ENCODE measurements at regions not wholly inside any gene's neighbourhood (a gene's known extent, or its start where the extent isn't known, plus 50 kb on each side); places are given as distances from the start of the nearest gene placed in this dataset.

GRCh38 chr5:72013766-72014624 lies 93.3 kb upstream of the MAP1B start:
- Mint-ChIP-seq H3K9me3 (no peaks in the 10 kb centered on the region), H3K27ac (no peak overlapping the region), H3K4me1 (peaks cover 0 to 11% (median 3%) of the 10 kb centered on the region in 4 donors), H3K4me3 (no peak overlapping the region), H3K36me3 (no peaks in the 10 kb centered on the region), H3K27me3 (peaks cover 11% of the 10 kb centered on the region)
- no peaks in the 10 kb centered on the region for H3K36me3 ChIP-seq (ENCODE audit: control insufficient read depth, insufficient read depth, low read length)
- H3K9me3 ChIP-seq (ENCODE audit: control insufficient read depth in 2 of 2, low read length in 2 of 2), result no peaks in the 10 kb centered on the region
- no peak overlapping the region for H3K4me3 ChIP-seq (ENCODE audit: low read depth, low read length)
- no peaks in the 10 kb centered on the region for H3K4me1 ChIP-seq (ENCODE audit: control insufficient read depth, insufficient read depth, low read length, poor library complexity, severe bottlenecking)
- DNase-seq (no peak), ATAC-seq (ENCODE audit: low read depth in 2 of 2) (no peak)
- H3K27me3 ChIP-seq (ENCODE audit: control insufficient read depth, insufficient read depth, low read length), result peaks cover 2% of the 10 kb centered on the region
- no peak overlapping the region for H3K27ac ChIP-seq (ENCODE audit: insufficient read depth, low read length, poor library complexity, severe bottlenecking)

GRCh38 chr5:72015103-72015548 lies 92.1 kb upstream of the MAP1B start:
- H3K4me3 Mint-ChIP-seq, result no peak overlapping the region
- H3K9me3 Mint-ChIP-seq, result no peaks in the 10 kb centered on the region
- H3K36me3 Mint-ChIP-seq, result no peaks in the 10 kb centered on the region
- DNase-seq, result peak in 1 of 3 donors; percentile 17
- Histone ChIP-seq H3K4me3 (ENCODE audit: low read depth, low read length) (peak overlapping the region; percentile 4), H3K9me3 (ENCODE audit: control insufficient read depth in 2 of 2, low read length in 2 of 2) (no peaks in the 10 kb centered on the region), H3K4me1 (ENCODE audit: control insufficient read depth, insufficient read depth, low read length, poor library complexity, severe bottlenecking) (no peaks in the 10 kb centered on the region), H3K27me3 (ENCODE audit: control insufficient read depth, insufficient read depth, low read length) (no peaks in the 10 kb centered on the region), H3K27ac (ENCODE audit: insufficient read depth, low read length, poor library complexity, severe bottlenecking) (no peak overlapping the region), H3K36me3 (ENCODE audit: control insufficient read depth, insufficient read depth, low read length) (no peaks in the 10 kb centered on the region)
- ATAC-seq (ENCODE audit: low read depth in 2 of 2), result peak in 1 of 2 donors; percentile 34
- H3K4me1 Mint-ChIP-seq, result peaks cover 0 to 11% (median 3%) of the 10 kb centered on the region in 4 donors
- no peak overlapping the region for H3K27ac Mint-ChIP-seq
- H3K27me3 Mint-ChIP-seq, result peaks cover 9% of the 10 kb centered on the region

GRCh38 chr5:72018143-72018803 lies 89.0 kb upstream of the MAP1B start:
- Histone ChIP-seq H3K27ac (ENCODE audit: insufficient read depth, low read length, poor library complexity, severe bottlenecking) (no peak overlapping the region), H3K27me3 (ENCODE audit: control insufficient read depth, insufficient read depth, low read length) (no peaks in the 10 kb centered on the region), H3K9me3 (ENCODE audit: control insufficient read depth in 2 of 2, low read length in 2 of 2) (no peaks in the 10 kb centered on the region), H3K36me3 (ENCODE audit: control insufficient read depth, insufficient read depth, low read length) (no peaks in the 10 kb centered on the region), H3K4me1 (ENCODE audit: control insufficient read depth, insufficient read depth, low read length, poor library complexity, severe bottlenecking) (no peaks in the 10 kb centered on the region), H3K4me3 (ENCODE audit: low read depth, low read length) (no peak overlapping the region)
- peaks cover 0 to 11% (median 3%) of the 10 kb centered on the region in 4 donors for H3K4me1 Mint-ChIP-seq
- peak; percentile 9 to 70 (median 41) for DNase-seq
- H3K27me3 Mint-ChIP-seq, result peaks cover 14% of the 10 kb centered on the region
- ATAC-seq (ENCODE audit: low read depth in 2 of 2), result peak in 1 of 2 donors; percentile 52
- no peak overlapping the region for H3K27ac Mint-ChIP-seq
- no peak overlapping the region for H3K4me3 Mint-ChIP-seq
- H3K9me3 Mint-ChIP-seq, result no peaks in the 10 kb centered on the region
- H3K36me3 Mint-ChIP-seq, result no peaks in the 10 kb centered on the region

GRCh38 chr5:72020161-72020983 lies 86.9 kb upstream of the MAP1B start:
- Histone ChIP-seq H3K27me3 (ENCODE audit: control insufficient read depth, insufficient read depth, low read length) (no peaks in the 10 kb centered on the region), H3K4me3 (ENCODE audit: low read depth, low read length) (no peak overlapping the region), H3K9me3 (ENCODE audit: control insufficient read depth in 2 of 2, low read length in 2 of 2) (no peaks in the 10 kb centered on the region), H3K27ac (ENCODE audit: insufficient read depth, low read length, poor library complexity, severe bottlenecking) (no peak overlapping the region), H3K4me1 (ENCODE audit: control insufficient read depth, insufficient read depth, low read length, poor library complexity, severe bottlenecking) (no peaks in the 10 kb centered on the region), H3K36me3 (ENCODE audit: control insufficient read depth, insufficient read depth, low read length) (no peaks in the 10 kb centered on the region)
- no peak overlapping the region for H3K4me3 Mint-ChIP-seq
- H3K27ac Mint-ChIP-seq, result no peak overlapping the region
- DNase-seq, result no peak
- peaks cover 0 to 6% (median 1%) of the 10 kb centered on the region in 4 donors for H3K4me1 Mint-ChIP-seq
- peaks cover 0 to 6% (median 0%) of the 10 kb centered on the region in 7 donors for H3K9me3 Mint-ChIP-seq
- no peak for ATAC-seq (ENCODE audit: low read depth in 2 of 2)
- peaks cover 16% of the 10 kb centered on the region for H3K27me3 Mint-ChIP-seq
- no peaks in the 10 kb centered on the region for H3K36me3 Mint-ChIP-seq

- Histone ChIP-seq H3K27me3 (ENCODE audit: control insufficient read depth, insufficient read depth, low read length) (no peaks in the 10 kb centered on the region), H3K4me3 (ENCODE audit: low read depth, low read length) (no peak overlapping the region), H3K4me1 (ENCODE audit: control insufficient read depth, insufficient read depth, low read length, poor library complexity, severe bottlenecking) (no peaks in the 10 kb centered on the region), H3K9me3 (ENCODE audit: control insufficient read depth in 2 of 2, low read length in 2 of 2) (no peaks in the 10 kb centered on the region), H3K36me3 (ENCODE audit: control insufficient read depth, insufficient read depth, low read length) (no peaks in the 10 kb centered on the region), H3K27ac (ENCODE audit: insufficient read depth, low read length, poor library complexity, severe bottlenecking) (no peak overlapping the region)
- DNase-seq (no peak), ATAC-seq (ENCODE audit: low read depth in 2 of 2) (no peak)
- H3K4me1 Mint-ChIP-seq, result peaks cover 0 to 3% (median 0%) of the 10 kb centered on the region in 4 donors
- H3K9me3 Mint-ChIP-seq, result peaks cover 0 to 6% (median 2%) of the 10 kb centered on the region in 7 donors
- no peak overlapping the region for H3K27ac Mint-ChIP-seq
- peaks cover 17% of the 10 kb centered on the region for H3K27me3 Mint-ChIP-seq
- no peaks in the 10 kb centered on the region for H3K36me3 Mint-ChIP-seq
- no peak overlapping the region for H3K4me3 Mint-ChIP-seq
Observed at GRCh38 chr5:72021651-72022357, 85.5 kb upstream of the MAP1B start.

- H3K27ac ChIP-seq (ENCODE audit: insufficient read depth, low read length, poor library complexity, severe bottlenecking), result no peak overlapping the region
- H3K27me3 Mint-ChIP-seq, result peaks cover 13% of the 10 kb centered on the region
- no peaks in the 10 kb centered on the region for H3K27me3 ChIP-seq (ENCODE audit: control insufficient read depth, insufficient read depth, low read length)
- DNase-seq (no peak), ATAC-seq (ENCODE audit: low read depth in 2 of 2) (no peak)
- H3K36me3 ChIP-seq (ENCODE audit: control insufficient read depth, insufficient read depth, low read length), result no peaks in the 10 kb centered on the region
- H3K4me1 ChIP-seq (ENCODE audit: control insufficient read depth, insufficient read depth, low read length, poor library complexity, severe bottlenecking), result no peaks in the 10 kb centered on the region
- H3K4me3 Mint-ChIP-seq, result no peak overlapping the region
- no peaks in the 10 kb centered on the region for H3K4me1 Mint-ChIP-seq
- H3K9me3 ChIP-seq (ENCODE audit: control insufficient read depth in 2 of 2, low read length in 2 of 2), result no peaks in the 10 kb centered on the region
- H3K4me3 ChIP-seq (ENCODE audit: low read depth, low read length), result no peak overlapping the region
- no peak overlapping the region for H3K27ac Mint-ChIP-seq
- no peaks in the 10 kb centered on the region for H3K36me3 Mint-ChIP-seq
- H3K9me3 Mint-ChIP-seq, result peaks cover 0 to 13% (median 6%) of the 10 kb centered on the region in 7 donors
Observed at GRCh38 chr5:72028382-72028781, 78.9 kb upstream of the MAP1B start.

- no peaks in the 10 kb centered on the region for H3K36me3 Mint-ChIP-seq
- no peak for DNase-seq
- no peak for ATAC-seq (ENCODE audit: low read depth in 2 of 2)
- H3K4me3 Mint-ChIP-seq, result no peak overlapping the region
- H3K9me3 ChIP-seq (ENCODE audit: control insufficient read depth in 2 of 2, low read length in 2 of 2), result no peaks in the 10 kb centered on the region
- peaks cover 0 to 8% (median 5%) of the 10 kb centered on the region in 7 donors for H3K9me3 Mint-ChIP-seq
- no peaks in the 10 kb centered on the region for H3K4me1 Mint-ChIP-seq
- H3K27me3 ChIP-seq (ENCODE audit: control insufficient read depth, insufficient read depth, low read length), result no peaks in the 10 kb centered on the region
- no peak overlapping the region for H3K27ac ChIP-seq (ENCODE audit: insufficient read depth, low read length, poor library complexity, severe bottlenecking)
- H3K36me3 ChIP-seq (ENCODE audit: control insufficient read depth, insufficient read depth, low read length), result no peaks in the 10 kb centered on the region
- peaks cover 11% of the 10 kb centered on the region for H3K27me3 Mint-ChIP-seq
- no peaks in the 10 kb centered on the region for H3K4me1 ChIP-seq (ENCODE audit: control insufficient read depth, insufficient read depth, low read length, poor library complexity, severe bottlenecking)
- no peak overlapping the region for H3K4me3 ChIP-seq (ENCODE audit: low read depth, low read length)
- no peak overlapping the region for H3K27ac Mint-ChIP-seq
Observed at GRCh38 chr5:72030237-72030636, 77.0 kb upstream of the MAP1B start.

Measured in CD4-positive, CD25-positive, alpha-beta regulatory T cell (primary cell).